Activated CD4-positive, alpha-beta T cell treated with anti-CD3 and anti-CD28 coated beads, Interleukin-2, Interleukin-6, amounts not matched to agents 100 ng/mL and 50 ng/mL, durations not matched to agents 16 hours and 8 hours (primary cell): ENCODE measurements at regions not wholly inside any gene's neighbourhood (a gene's known extent, or its start where the extent isn't known, plus 50 kb on each side); places are given as distances from the start of the nearest gene placed in this dataset.
"Not testable (repeated sequence)": the region's sequence is repeated elsewhere in the genome, so short reads cannot be mapped to it uniquely, and the experiment has no call there.

Source experiments
- DNase-seq: peaks from one replicate; pipeline ENCODE4 v3.0.0-alpha.2; 2020

DNA sequence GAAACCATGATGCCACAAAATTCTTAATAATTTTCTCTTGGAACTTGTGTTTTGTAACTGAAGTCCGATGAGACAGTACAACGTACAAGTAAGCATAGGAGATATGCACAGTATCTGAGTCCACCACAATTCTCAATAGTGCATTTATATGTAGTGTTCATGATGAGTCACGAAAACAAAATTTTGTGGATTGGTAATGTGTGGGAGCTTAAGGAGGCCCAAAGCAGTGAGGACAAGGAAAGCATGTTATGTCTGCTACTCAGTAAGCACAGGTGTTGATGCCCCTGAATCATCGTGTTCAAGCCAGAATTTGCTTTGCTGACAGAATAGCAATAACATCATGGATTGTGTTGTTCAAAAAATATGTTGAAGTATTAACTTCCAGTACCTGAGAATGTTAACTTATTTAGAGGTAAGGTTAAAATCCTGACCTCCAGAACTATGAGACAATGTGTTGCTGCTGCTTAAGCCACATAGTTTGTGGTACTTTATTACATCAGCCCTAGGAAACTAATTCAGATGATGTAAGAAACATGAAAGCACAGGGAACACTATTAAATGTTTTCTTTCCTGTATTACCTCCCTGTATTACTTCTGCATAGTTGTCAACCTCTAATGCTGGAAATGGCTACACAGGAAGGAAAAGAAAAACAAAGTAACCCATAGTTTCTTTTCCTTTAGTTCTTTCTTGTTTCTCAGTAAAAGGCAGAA lies 201.3 kb downstream of the SLITRK6 start:
- no peak for DNase-seq

GRCh38 chr13:85592211-85592610 lies 207.0 kb downstream of the SLITRK6 start:
- no peak for DNase-seq

GRCh38 chr13:85590231-85590931 lies 208.8 kb downstream of the SLITRK6 start:
- no peak for DNase-seq

DNA sequence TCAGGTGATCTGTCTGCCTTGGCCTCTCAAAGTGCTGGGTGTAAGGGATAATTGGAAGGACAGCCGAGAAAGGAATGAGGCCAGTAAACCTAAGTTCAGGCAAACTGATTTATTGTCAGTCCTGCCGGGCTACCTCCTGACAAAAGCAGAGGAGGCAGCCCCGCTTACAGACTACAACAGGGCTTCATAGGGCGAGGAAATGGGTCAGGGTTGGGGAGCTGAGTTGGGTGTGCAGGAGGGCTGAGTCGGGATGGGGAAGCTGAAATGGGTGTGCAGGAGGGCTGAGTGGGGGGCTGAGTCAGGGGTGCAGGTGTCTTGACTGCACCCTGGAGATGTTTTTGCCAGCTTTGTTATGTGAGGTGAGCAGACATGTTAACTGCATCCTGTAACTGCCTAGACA lies 210.2 kb downstream of the SLITRK6 start:
- DNase-seq, result no peak

GRCh38 chr13:85588359-85588758 lies 210.9 kb downstream of the SLITRK6 start:
- DNase-seq, result no peak

DNA sequence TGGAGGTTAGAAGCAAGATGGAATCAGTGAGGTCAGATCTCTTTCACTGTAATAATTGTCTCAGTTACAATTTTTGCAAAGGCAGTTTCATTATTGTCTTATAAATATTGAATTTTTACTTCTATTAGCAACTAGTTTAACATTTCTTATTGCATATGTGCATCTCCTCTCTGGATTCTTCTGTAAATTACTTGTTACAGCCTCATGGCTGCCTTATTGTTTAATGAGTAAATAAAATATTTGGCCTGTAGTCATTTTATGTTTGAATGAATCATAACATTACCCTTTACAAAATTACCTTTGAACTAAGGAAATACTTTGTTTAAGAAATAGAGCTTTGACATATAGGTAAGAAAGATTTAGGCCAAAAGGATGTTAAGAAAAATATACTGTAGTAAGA lies 212.4 kb downstream of the SLITRK6 start:
- no peak for DNase-seq

DNA sequence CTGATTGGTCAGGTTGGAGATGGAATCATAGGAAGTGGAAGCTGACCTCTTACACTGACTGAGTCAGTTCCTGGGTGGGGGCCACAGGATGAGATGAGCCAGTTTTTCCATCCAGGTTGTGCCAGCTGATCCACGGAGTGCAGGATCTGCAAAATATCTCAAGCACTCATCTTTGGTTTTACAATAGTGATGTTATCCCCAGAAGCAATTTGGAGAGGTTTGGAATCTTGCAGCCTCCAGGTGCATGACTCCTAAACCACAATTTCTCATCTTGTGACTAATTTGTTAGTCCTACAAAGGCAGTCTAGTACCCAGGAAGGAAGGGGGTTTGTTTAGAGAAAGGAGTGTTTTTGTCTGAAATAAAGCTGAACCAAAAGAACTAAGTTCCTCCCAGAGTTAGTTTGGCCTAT lies 212.8 kb downstream of the SLITRK6 start:
- DNase-seq, result no peak

DNA sequence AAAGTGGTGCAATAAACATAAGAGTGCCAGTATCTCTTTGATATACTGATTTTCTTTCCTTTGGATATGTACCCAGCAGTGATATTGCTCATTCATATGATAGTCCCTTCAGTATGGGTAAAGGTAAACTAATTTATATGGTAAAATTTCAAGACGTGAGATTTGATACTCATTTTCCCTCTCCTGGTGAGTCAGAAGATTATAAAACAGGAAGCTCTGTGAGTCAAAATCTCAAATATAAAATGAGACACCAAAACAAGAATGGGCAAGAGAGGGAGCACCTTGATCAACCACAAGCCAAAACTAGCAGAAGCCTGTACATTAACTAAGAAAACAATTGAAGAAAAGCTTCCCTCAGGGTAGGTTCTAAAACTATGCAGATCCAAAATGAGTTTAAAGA lies 216.3 kb downstream of the SLITRK6 start:
- DNase-seq, result no peak

- DNase-seq, result no peak
Measured at GRCh38 chr13:85575110-85575509, 224.1 kb downstream of the SLITRK6 start.

DNA sequence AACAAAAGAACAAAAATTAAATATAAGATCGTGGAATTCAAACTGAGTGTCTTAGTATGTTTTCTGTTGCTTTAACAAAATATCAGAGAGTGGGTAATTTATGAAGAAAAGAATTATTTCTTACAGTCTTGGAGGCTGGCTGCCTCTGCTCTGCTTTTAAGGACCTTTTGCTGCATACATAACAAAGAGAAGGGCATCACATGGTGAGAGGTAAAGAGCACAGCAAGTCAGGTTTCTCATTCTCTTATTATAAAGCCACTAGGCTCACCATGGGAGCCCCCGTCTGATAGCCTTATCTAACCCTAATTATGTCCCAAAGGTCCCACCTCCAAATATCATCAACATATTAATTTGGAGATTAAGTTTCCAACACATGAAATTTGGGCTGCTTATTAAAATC lies 231.3 kb downstream of the SLITRK6 start:
- DNase-seq, result no peak

GRCh38 chr13:85565652-85566051 lies 233.6 kb downstream of the SLITRK6 start:
- no peak for DNase-seq

DNA sequence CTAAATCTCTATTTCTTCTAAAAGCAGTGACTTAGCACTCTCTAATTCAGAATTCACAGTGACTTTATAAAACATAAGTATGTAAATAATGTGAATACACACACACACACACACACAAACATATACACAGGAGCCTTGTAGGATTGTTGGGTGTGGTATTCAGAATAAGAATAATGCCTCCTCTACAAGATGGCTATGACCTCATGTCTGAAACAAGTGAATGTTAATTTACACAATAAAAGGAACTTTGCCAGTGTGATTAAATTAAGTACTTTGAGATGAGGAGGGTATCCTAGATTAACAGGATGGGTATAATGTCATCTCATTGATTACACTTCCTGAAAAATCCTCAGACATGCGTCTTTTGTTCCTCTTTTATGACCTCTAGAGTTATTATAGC lies 234.6 kb downstream of the SLITRK6 start:
- DNase-seq, result no peak

- DNase-seq, result no peak
Measured at GRCh38 chr13:85562282-85562681, 236.9 kb downstream of the SLITRK6 start.

DNA sequence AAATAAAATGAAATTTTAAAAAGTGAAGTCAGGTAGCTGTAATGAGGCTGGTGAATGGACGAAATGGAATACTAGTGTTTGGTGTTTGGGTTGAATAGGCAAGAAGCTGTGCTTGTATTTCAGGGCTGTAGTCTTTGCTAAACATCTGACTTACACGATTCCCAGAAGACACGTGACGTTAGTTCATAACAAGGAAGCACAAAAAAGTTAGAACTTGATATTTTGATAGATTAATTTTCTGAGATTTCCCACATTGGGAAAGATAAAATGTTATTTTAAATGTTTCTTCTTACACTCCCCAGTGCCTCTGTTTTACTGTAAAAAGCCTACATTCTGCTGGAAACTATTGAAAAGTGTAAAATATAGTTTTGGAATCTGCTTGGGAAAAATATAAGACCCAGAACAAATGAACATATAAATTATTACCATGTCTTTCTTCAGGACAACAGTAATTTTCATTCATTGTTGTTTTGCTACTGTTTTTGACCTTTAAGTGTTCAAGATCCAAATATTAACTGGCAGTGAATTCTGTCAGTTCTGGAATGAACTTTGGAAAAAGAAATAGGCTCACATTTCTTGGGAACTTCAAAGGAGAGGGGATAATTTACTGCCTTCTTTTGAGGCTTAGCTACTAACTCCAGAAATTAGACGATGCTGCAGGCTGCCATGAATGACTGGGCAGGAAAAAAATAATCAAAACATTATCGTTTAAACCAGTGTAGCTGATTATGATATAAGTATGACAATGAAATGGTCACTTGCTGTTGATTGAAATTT lies 241.3 kb downstream of the SLITRK6 start:
- no peak for DNase-seq

DNA sequence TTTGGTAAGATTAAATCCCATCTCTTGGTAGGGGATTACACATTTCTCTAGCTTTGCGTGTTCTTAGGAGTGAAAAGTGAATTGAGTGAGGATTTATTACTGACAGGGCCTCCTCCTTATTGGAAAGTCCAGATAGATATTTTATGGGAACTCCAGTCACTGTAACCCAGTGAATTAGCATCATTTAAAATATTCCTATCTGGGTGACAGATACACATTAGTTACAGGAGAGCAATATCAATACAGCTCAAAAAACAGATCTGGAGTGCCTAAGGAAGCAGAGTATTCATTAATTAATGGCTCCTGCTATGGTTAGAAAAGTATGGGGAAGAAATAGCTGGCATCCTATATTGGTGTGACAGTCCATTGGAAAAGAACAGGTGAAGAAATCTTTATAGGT lies 248.2 kb downstream of the SLITRK6 start:
- no peak for DNase-seq

GRCh38 chr13:85549819-85550218 lies 249.4 kb downstream of the SLITRK6 start:
- no peak for DNase-seq

GRCh38 chr13:85548845-85549244 lies 250.4 kb downstream of the SLITRK6 start:
- DNase-seq, result not testable (repeated sequence)

- DNase-seq, result no peak
Measured at GRCh38 chr13:85545771-85546170, 253.4 kb downstream of the SLITRK6 start.

DNA sequence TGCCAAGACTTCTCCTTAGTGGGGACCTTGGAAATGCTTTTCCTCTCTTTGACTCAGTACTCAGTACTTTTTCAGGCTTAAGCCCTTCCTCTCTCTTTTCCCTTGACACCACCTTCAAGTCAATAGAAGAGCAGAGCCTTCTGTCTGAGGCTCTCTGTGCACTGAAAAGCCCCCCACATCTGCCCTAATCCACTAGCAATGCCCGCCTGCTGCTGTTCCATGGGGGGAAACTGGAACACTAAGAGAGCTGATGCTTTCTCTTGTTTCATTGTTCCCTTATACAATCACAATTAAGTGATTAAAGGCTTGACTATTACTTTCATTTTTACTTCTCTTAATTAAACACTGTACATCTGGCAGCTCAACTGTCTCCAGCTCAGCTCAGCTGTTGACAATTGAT lies 254.5 kb downstream of the SLITRK6 start:
- DNase-seq, result no peak

DNA sequence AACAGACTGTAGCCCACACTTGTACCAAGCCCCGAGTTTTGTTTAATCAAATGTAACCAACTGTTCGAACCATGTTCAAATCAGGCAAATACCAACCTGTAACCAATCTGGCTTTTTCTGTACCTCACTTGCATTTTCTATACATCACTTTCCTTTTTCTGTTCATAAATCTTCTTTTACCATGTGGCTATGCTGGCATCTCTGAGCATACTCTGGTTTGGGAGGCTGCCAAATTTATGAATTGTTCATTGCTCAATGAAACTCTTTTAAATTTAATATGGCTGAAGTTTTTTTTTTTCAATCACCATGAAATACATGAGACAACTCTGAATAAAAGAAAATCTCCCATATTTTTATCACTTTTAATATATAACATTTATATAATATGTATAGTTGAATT lies 256.1 kb downstream of the SLITRK6 start:
- no peak for DNase-seq

DNA sequence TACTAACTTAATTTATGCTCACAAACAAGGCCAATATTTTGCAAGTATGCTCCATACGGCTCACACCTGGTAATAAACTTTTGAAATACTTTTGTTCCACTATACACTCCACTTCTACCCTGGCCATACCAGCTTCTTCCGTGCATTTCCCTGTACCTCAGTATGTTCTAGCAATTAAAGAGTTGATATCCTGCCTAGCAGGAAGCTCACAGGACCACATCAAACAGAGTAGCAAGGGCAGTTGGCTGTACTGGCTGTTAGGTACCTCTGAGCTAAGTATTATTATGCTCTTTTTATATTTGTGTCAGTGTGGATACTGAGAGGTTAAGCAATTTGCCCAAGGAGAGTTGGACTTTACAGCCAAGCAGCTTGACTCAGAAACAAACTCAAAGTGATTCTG lies 257.7 kb downstream of the SLITRK6 start:
- no peak for DNase-seq

DNA sequence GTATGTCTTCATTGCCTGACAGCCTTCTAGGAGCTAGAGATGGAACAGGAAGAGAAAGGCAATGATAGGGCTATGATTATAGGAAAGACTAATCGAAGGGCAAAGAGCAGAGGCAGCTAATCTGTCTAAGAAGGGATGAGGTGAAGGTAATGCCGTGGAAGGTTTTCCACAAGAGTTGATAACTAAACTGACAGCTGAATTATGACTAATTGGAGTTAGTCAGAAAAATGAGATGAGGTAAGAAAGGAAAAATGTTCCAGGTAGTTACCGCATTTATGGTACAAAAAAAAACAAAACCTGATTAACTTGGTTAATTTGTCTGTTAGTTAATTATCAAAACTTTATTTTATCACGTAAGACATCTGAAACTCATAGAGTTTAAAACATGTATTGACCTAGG lies 260.3 kb downstream of the SLITRK6 start:
- DNase-seq, result no peak

- DNase-seq, result no peak
Measured at GRCh38 chr13:85537601-85538000, 261.6 kb downstream of the SLITRK6 start.

GRCh38 chr13:85536706-85537105 lies 262.5 kb downstream of the SLITRK6 start:
- no peak for DNase-seq
